ENCODE measurements at regions not wholly inside any gene's neighbourhood (a gene's known extent, or its start where the extent isn't known, plus 50 kb on each side); places are given as distances from the start of the nearest gene placed in this dataset.

DNA sequence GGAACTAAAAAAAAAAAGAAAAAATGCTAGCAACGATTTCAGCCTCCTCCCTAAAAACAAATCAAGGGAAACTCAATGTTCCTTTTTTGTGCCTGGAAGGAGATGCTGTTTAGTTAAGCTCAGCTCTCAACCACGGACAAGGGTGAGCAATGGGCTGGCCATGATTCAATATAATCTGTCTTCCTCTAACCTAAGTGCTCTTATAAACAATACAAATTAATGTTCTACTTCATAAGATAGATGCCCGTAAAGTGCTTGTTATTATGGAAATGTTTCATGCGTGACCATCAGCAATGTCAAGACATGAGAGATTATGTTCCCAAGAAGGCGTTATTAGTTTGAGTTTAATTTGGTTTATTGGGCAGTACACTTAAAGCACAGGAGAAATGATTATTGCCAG, 320.3 kb downstream of the SFMBT2 start:
- no peak for TF ChIP-seq FOXA1 (IDR thresholded peaks at IDR 0.05)
- no peak for TF ChIP-seq FOXK2 (IDR thresholded peaks at IDR 0.05)
- TF ChIP-seq SP1 (IDR thresholded peaks at IDR 0.05), result no peak
- no peak for TF ChIP-seq NFRKB (IDR thresholded peaks at IDR 0.05)

All from HEK293T (cell line).